Osteoblast (primary cell): ENCODE measurements at regions not wholly inside any gene's neighbourhood (a gene's known extent, or its start where the extent isn't known, plus 50 kb on each side); places are given as distances from the start of the nearest gene placed in this dataset.

Source experiments
- DNase-seq: peaks from one replicate; pipeline ENCODE4 v3.0.0; 2011; ENCODE audit warnings: low spot score, mixed read lengths; ENCODE audit not compliant: insufficient read length; ENCODE audit errors: missing footprints
- H2AFZ ChIP-seq: 2 replicates; pipeline ENCODE4 v1.6.0; 2011; ENCODE audit warnings: mild to moderate bottlenecking, low read length
- H3K27ac ChIP-seq: 2 replicates; pipeline ENCODE4 v1.5.1; 2011; ENCODE audit warnings: mild to moderate bottlenecking, low read depth, low read length, moderate library complexity
- H3K27me3 ChIP-seq: 2 replicates; pipeline ENCODE4 v1.6.0; 2012; ENCODE audit warnings: mild to moderate bottlenecking, control low read depth, inconsistent platforms, low read length, moderate library complexity; ENCODE audit not compliant: insufficient read depth
- H3K36me3 ChIP-seq: 2 replicates; pipeline ENCODE4 v1.5.1; 2011; ENCODE audit warnings: mild to moderate bottlenecking, low read length, control low read depth, moderate library complexity; ENCODE audit not compliant: insufficient read depth
- H3K4me1 ChIP-seq: 2 replicates; pipeline ENCODE4 v1.5.1; 2011; ENCODE audit warnings: mild to moderate bottlenecking, low read length, control low read depth, moderate library complexity; ENCODE audit not compliant: insufficient read depth
- H3K4me2 ChIP-seq: 2 replicates; pipeline ENCODE4 v1.6.0; 2011; ENCODE audit warnings: mild to moderate bottlenecking, low read length; ENCODE audit not compliant: insufficient read depth
- H3K4me3 ChIP-seq: fragments of 200-600 bp; sonication (generic); 3 replicates; pipeline ENCODE4 v1.5.1; 2012; ENCODE audit warnings: mild to moderate bottlenecking, low read length, inconsistent platforms; ENCODE audit not compliant: insufficient read depth
- H3K79me2 ChIP-seq: 2 replicates; pipeline ENCODE4 v1.6.0; 2012; ENCODE audit warnings: mild to moderate bottlenecking, low read length, control low read depth, inconsistent platforms; ENCODE audit not compliant: insufficient read depth
- H3K9me3 ChIP-seq: 2 replicates; pipeline ENCODE4 v1.5.1; 2011; ENCODE audit warnings: low read depth, low read length, control low read depth
- H4K20me1 ChIP-seq: 2 replicates; pipeline ENCODE4 v1.6.0; 2012; ENCODE audit warnings: mild to moderate bottlenecking, low read length, control low read depth; ENCODE audit not compliant: insufficient read depth
- CTCF ChIP-seq: IDR thresholded peaks from 2 replicates; pipeline ENCODE4 v1.5.1; 2011; ENCODE audit warnings: mild to moderate bottlenecking, low read depth, low read length, moderate library complexity; ENCODE audit errors: extremely low read depth

GRCh38 chr10:122754491-122755235, 55.0 kb upstream of the C10orf120 start:
- Histone ChIP-seq H3K27me3 (no peaks in the 10 kb centered on the region), H4K20me1 (no peaks in the 10 kb centered on the region), H3K36me3 (no peaks in the 10 kb centered on the region)

GRCh38 chr10:122749886-122750285, 50.2 kb upstream of the C10orf120 start:
- DNase-seq = no peak
- H3K36me3 ChIP-seq = no peaks in the 10 kb centered on the region
- H4K20me1 ChIP-seq = no peaks in the 10 kb centered on the region
- H3K27ac ChIP-seq = no peak overlapping the region
- H3K27me3 ChIP-seq = no peaks in the 10 kb centered on the region
- H3K79me2 ChIP-seq = no peaks in the 10 kb centered on the region
- no peaks in the 10 kb centered on the region for H3K4me1 ChIP-seq
- no peak for TF ChIP-seq CTCF
- no peak overlapping the region for H3K4me3 ChIP-seq
- no peak overlapping the region for H2AFZ ChIP-seq
- H3K4me2 ChIP-seq = no peak overlapping the region
- H3K9me3 ChIP-seq = no peaks in the 10 kb centered on the region

More at GRCh38 chr10:122754491-122755235, 55.0 kb upstream of the C10orf120 start:
- Histone ChIP-seq H3K4me3 (no peak overlapping the region), H3K4me1 (no peaks in the 10 kb centered on the region), H3K79me2 (no peaks in the 10 kb centered on the region), H3K27ac (no peak overlapping the region), H2AFZ (no peak overlapping the region), H3K9me3 (no peaks in the 10 kb centered on the region), H3K4me2 (no peak overlapping the region)
- no peak for DNase-seq
- no peak for TF ChIP-seq CTCF
